Neural cell (in vitro differentiated cells): ENCODE measurements at regions not wholly inside any gene's neighbourhood (a gene's known extent, or its start where the extent isn't known, plus 50 kb on each side); places are given as distances from the start of the nearest gene placed in this dataset.

Source experiments
- H2AFZ ChIP-seq: fragments of 200-600, 300-800 bp; sonication (generic), shearing (Covaris generic); 2 replicates; pipeline ENCODE4 v1.6.0; 2014; ENCODE audit warnings: low read depth, mild to moderate bottlenecking, antibody characterized with exemption, low read length, moderate library complexity
- H3F3A ChIP-seq: fragments of 200-600 bp; shearing (Covaris generic); 2 replicates; pipeline ENCODE4 v1.6.1; 2016; ENCODE audit warnings: mild to moderate bottlenecking, moderate library complexity, mixed read lengths, antibody characterized with exemption, low read length; ENCODE audit not compliant: insufficient read depth, poor library complexity, severe bottlenecking
- H3K27ac ChIP-seq: fragments of 200-600, 300-800 bp; sonication (generic), shearing (Covaris generic); 2 replicates; pipeline ENCODE4 v1.5.1; 2014; ENCODE audit warnings: mild to moderate bottlenecking, low read length, moderate library complexity
- H3K27me3 ChIP-seq: fragments of 300-800, 200-600 bp; sonication (generic), shearing (Covaris generic); 2 replicates; pipeline ENCODE4 v1.6.0; 2014; ENCODE audit warnings: mild to moderate bottlenecking, low read depth, low read length, moderate library complexity; ENCODE audit not compliant: insufficient read depth
- H3K36me3 ChIP-seq: fragments of 300-800, 200-600 bp; sonication (generic), shearing (Covaris generic); 2 replicates; pipeline ENCODE4 v1.5.1; 2014; ENCODE audit warnings: mild to moderate bottlenecking, antibody characterized with exemption, low read length, moderate library complexity; ENCODE audit not compliant: insufficient read depth
- H3K4me2 ChIP-seq: fragments of 300-800, 200-600 bp; sonication (generic), shearing (Covaris generic); 2 replicates; pipeline ENCODE4 v1.6.0; 2014; ENCODE audit warnings: mild to moderate bottlenecking, low read length
- H3K4me3 ChIP-seq: fragments of 300-800, 200-600 bp; sonication (generic), shearing (Covaris generic); 2 replicates; pipeline ENCODE4 v1.5.1; 2014; ENCODE audit warnings: mild to moderate bottlenecking, low read length, moderate library complexity
- H3K79me2 ChIP-seq: fragments of 200-600 bp; shearing (Covaris generic); replicated peaks from 2 replicates; pipeline ENCODE4 v1.6.0; 2014; ENCODE audit warnings: mild to moderate bottlenecking, low read length, moderate library complexity; ENCODE audit not compliant: insufficient read depth
- H3K9ac ChIP-seq: fragments of 300-800, 200-600 bp; sonication (generic), shearing (Covaris generic); 2 replicates; pipeline ENCODE4 v1.6.1; 2016; ENCODE audit warnings: mild to moderate bottlenecking, low read length, mixed read lengths
- H3K9me2 ChIP-seq: fragments of 200-600 bp; shearing (Covaris generic); 2 replicates; pipeline ENCODE4 v1.6.1; 2016; ENCODE audit warnings: mild to moderate bottlenecking, low read length, mixed read lengths; ENCODE audit not compliant: insufficient read depth
- H3K9me3 ChIP-seq: fragments of 200-600, 300-800 bp; sonication (generic), shearing (Covaris generic); 2 replicates; pipeline ENCODE4 v1.6.1; 2016; ENCODE audit warnings: mild to moderate bottlenecking, mixed run types, low read length, moderate library complexity, mixed read lengths
- H4K20me1 ChIP-seq: fragments of 200-600 bp; shearing (Covaris generic); 2 replicates; pipeline ENCODE4 v1.6.1; 2016; ENCODE audit warnings: mild to moderate bottlenecking, mixed run types; ENCODE audit not compliant: insufficient read depth
- EP300 ChIP-seq: fragments of 450-650 bp; conservative IDR thresholded peaks from 2 replicates; pipeline ENCODE4 v1.6.1; 2014; ENCODE audit warnings: antibody characterized with exemption, mild to moderate bottlenecking, moderate library complexity; ENCODE audit not compliant: poor library complexity, severe bottlenecking
- EZH2 ChIP-seq: fragments of 200-600, 300-800 bp; shearing (Covaris generic), sonication (generic); IDR thresholded peaks from 2 replicates; pipeline ENCODE4 v1.6.1; 2014; ENCODE audit warnings: antibody characterized with exemption, low read length, borderline replicate concordance, mild to moderate bottlenecking; ENCODE audit not compliant: insufficient read depth, poor library complexity, severe bottlenecking
- MXI1 ChIP-seq: fragments of 450-650 bp; conservative IDR thresholded peaks from 2 replicates; pipeline ENCODE4 v1.6.1; 2014; ENCODE audit warnings: antibody characterized with exemption, mild to moderate bottlenecking; ENCODE audit not compliant: poor library complexity, severe bottlenecking
- POLR2AphosphoS5 ChIP-seq: IDR thresholded peaks from 2 replicates; pipeline ENCODE4 v1.6.1; 2012
- RAD21 ChIP-seq: fragments of 450-650 bp; conservative IDR thresholded peaks from 2 replicates; pipeline ENCODE4 v1.6.1; 2014; ENCODE audit warnings: antibody characterized with exemption, mild to moderate bottlenecking, moderate library complexity
- SMC3 ChIP-seq: fragments of 450-650 bp; conservative IDR thresholded peaks from 2 replicates; pipeline ENCODE4 v1.6.1; 2014; ENCODE audit warnings: antibody characterized with exemption, mild to moderate bottlenecking, moderate library complexity; ENCODE audit not compliant: poor library complexity
- TAF1 ChIP-seq: IDR thresholded peaks from 2 replicates; pipeline ENCODE4 v1.6.1; 2012; ENCODE audit warnings: low read depth
- TF ChIP-seq, protein P1 (sequence below): IDR thresholded peaks from 2 replicates; pipeline ENCODE4 v1.6.1; 2012; ENCODE audit warnings: borderline replicate concordance
- TF ChIP-seq, protein P2 (sequence below): fragments of 450-650 bp; IDR thresholded peaks from 2 replicates; pipeline ENCODE4 v1.5.1; 2014; ENCODE audit warnings: antibody characterized with exemption, mild to moderate bottlenecking, moderate library complexity; ENCODE audit not compliant: poor library complexity, severe bottlenecking

DNA sequence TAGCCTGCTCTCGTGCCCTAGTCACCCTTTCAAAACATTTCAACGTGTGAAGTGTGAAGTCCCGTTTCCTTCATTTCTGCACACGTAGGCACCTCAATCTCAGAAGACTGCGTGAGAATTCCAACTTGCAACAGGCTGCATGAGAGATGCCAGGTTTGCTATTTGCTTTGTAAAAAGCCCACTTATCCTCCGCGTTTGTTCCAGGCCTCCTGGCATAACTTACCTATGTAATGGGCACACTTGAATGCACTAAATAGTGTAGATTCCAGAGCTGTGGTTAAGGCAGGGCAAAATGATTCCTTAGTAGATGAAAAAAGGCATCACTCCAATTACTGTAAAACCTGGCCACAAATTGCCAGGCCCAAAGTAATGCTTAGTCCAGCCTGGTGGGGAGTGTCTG, 179.6 kb downstream of the INO80D start:
- no peak for TF ChIP-seq POLR2AphosphoS5
- TF ChIP-seq, protein P1, sequence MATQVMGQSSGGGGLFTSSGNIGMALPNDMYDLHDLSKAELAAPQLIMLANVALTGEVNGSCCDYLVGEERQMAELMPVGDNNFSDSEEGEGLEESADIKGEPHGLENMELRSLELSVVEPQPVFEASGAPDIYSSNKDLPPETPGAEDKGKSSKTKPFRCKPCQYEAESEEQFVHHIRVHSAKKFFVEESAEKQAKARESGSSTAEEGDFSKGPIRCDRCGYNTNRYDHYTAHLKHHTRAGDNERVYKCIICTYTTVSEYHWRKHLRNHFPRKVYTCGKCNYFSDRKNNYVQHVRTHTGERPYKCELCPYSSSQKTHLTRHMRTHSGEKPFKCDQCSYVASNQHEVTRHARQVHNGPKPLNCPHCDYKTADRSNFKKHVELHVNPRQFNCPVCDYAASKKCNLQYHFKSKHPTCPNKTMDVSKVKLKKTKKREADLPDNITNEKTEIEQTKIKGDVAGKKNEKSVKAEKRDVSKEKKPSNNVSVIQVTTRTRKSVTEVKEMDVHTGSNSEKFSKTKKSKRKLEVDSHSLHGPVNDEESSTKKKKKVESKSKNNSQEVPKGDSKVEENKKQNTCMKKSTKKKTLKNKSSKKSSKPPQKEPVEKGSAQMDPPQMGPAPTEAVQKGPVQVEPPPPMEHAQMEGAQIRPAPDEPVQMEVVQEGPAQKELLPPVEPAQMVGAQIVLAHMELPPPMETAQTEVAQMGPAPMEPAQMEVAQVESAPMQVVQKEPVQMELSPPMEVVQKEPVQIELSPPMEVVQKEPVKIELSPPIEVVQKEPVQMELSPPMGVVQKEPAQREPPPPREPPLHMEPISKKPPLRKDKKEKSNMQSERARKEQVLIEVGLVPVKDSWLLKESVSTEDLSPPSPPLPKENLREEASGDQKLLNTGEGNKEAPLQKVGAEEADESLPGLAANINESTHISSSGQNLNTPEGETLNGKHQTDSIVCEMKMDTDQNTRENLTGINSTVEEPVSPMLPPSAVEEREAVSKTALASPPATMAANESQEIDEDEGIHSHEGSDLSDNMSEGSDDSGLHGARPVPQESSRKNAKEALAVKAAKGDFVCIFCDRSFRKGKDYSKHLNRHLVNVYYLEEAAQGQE, result no peak
- no peak for TF ChIP-seq SMC3
- TF ChIP-seq, protein P2, sequence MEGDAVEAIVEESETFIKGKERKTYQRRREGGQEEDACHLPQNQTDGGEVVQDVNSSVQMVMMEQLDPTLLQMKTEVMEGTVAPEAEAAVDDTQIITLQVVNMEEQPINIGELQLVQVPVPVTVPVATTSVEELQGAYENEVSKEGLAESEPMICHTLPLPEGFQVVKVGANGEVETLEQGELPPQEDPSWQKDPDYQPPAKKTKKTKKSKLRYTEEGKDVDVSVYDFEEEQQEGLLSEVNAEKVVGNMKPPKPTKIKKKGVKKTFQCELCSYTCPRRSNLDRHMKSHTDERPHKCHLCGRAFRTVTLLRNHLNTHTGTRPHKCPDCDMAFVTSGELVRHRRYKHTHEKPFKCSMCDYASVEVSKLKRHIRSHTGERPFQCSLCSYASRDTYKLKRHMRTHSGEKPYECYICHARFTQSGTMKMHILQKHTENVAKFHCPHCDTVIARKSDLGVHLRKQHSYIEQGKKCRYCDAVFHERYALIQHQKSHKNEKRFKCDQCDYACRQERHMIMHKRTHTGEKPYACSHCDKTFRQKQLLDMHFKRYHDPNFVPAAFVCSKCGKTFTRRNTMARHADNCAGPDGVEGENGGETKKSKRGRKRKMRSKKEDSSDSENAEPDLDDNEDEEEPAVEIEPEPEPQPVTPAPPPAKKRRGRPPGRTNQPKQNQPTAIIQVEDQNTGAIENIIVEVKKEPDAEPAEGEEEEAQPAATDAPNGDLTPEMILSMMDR, result no peak
- TF ChIP-seq EZH2, result no peak
- no peak for TF ChIP-seq TAF1
- TF ChIP-seq RAD21, result no peak
- TF ChIP-seq EP300, result no peak
- TF ChIP-seq MXI1, result no peak
- Histone ChIP-seq H3K9ac (no peak overlapping the region), H3K4me3 (no peak overlapping the region), H3K36me3 (no peaks in the 10 kb centered on the region), H3K27ac (no peak overlapping the region), H4K20me1 (no peaks in the 10 kb centered on the region), H3K4me2 (no peak overlapping the region), H3K79me2 (no peaks in the 10 kb centered on the region), H3K27me3 (no peaks in the 10 kb centered on the region), H3K9me3 (no peaks in the 10 kb centered on the region), H3K9me2 (no peaks in the 10 kb centered on the region), H3F3A (no peaks in the 10 kb centered on the region), H2AFZ (no peak overlapping the region)

DNA sequence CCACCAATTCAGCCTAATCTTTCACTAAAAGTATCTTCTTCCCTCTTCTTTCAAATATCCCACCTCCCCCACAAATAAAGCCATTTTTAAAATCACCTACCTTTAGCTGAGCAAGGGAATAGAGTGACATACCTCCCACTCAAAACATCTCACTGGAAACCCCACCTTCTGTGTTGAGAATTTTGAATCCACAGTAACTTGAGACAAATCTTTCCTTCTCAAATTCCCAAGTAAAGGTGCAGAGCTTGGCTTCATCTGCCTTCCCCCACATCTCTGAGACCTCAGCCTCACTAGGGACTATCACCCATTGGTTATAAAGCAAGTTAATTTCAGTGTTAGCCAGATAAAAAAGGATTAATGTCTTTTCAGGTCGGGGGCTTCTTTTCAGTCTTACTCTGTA, 180.4 kb downstream of the INO80D start:
- Histone ChIP-seq H4K20me1 (no peaks in the 10 kb centered on the region), H3K27ac (no peak overlapping the region)
- TF ChIP-seq MXI1, result no peak
- TF ChIP-seq, protein P2, result no peak
- no peak for TF ChIP-seq SMC3
- TF ChIP-seq TAF1, result no peak
- TF ChIP-seq EP300, result no peak
- no peak for TF ChIP-seq EZH2
- TF ChIP-seq POLR2AphosphoS5, result no peak
- no peak for TF ChIP-seq RAD21
- TF ChIP-seq, protein P1, result no peak

More for the DNA sequence above, 180.4 kb downstream of the INO80D start:
- H3K79me2 ChIP-seq, result no peaks in the 10 kb centered on the region
- no peaks in the 10 kb centered on the region for H3K36me3 ChIP-seq
- H3K9me3 ChIP-seq, result no peaks in the 10 kb centered on the region
- no peak overlapping the region for H3K9ac ChIP-seq
- no peaks in the 10 kb centered on the region for H3K9me2 ChIP-seq
- H3K4me2 ChIP-seq, result no peak overlapping the region
- no peaks in the 10 kb centered on the region for H3K27me3 ChIP-seq
- no peaks in the 10 kb centered on the region for H3F3A ChIP-seq
- H3K4me3 ChIP-seq, result no peak overlapping the region
- H2AFZ ChIP-seq, result no peak overlapping the region
